H1 (cell line): ENCODE measurements at regions not wholly inside any gene's neighbourhood (a gene's known extent, or its start where the extent isn't known, plus 50 kb on each side); places are given as distances from the start of the nearest gene placed in this dataset.

Experiments used
- CHD7 ChIP-seq: fragments of 300-600 bp; sonication (generic); IDR thresholded peaks from 2 replicates; pipeline ENCODE4 v1.7.1; 2012; ENCODE audit warnings: low read length, moderate library complexity, mild to moderate bottlenecking, inconsistent platforms; ENCODE audit not compliant: insufficient replicate concordance
- CTBP2 ChIP-seq: IDR thresholded peaks from 2 replicates; pipeline ENCODE4 v1.7.0; 2011; ENCODE audit warnings: borderline replicate concordance, mild to moderate bottlenecking, moderate library complexity, mixed read lengths, low read length; ENCODE audit not compliant: insufficient read depth, insufficient read length
- RFX5 ChIP-seq: IDR thresholded peaks from 2 replicates; pipeline ENCODE4 v1.6.1; 2011; ENCODE audit warnings: low read depth, low read length, improper control_type of control experiment, borderline replicate concordance
- SP2 ChIP-seq: IDR thresholded peaks from 2 replicates; pipeline ENCODE4 v1.6.1; 2012; ENCODE audit warnings: mild to moderate bottlenecking, low read length, inconsistent platforms

- no peak for TF ChIP-seq CHD7
- TF ChIP-seq CTBP2, result no peak
- no peak for TF ChIP-seq RFX5
- no peak for TF ChIP-seq SP2
- TF ChIP-seq, all 59 proteins: peak for 0
Measured at GRCh38 chr6:167449094-167449861, 124.4 kb downstream of the TTLL2 start (continued).
